Right cardiac atrium (tissue), 5 donors: ENCODE measurements at regions not wholly inside any gene's neighbourhood (a gene's known extent, or its start where the extent isn't known, plus 50 kb on each side); places are given as distances from the start of the nearest gene placed in this dataset.

Experiments
- ATAC-seq, 2 donors: fragments of 200-7000 bp; cut with Tn5 transposase; one replicate each; pipeline versions ENCODE4 v1.8.0 to v1.9.1; 2020; ENCODE audit warnings: moderate library complexity in 2 of 2, mild to moderate bottlenecking in 1 of 2
- DNase-seq, 3 donors: peaks; one replicate each; pipeline ENCODE4 v3.0.0-alpha.2; 2020
- H3K27ac ChIP-seq: one replicate; pipeline ENCODE4 v1.5.1; 2013; ENCODE audit warnings: mild to moderate bottlenecking, low read length, control low read depth, moderate library complexity
- H3K27me3 ChIP-seq: one replicate; pipeline ENCODE4 v1.6.1; 2013; ENCODE audit not compliant: control insufficient read depth, insufficient read depth
- H3K4me1 ChIP-seq: one replicate; pipeline ENCODE4 v1.6.1; 2013; ENCODE audit warnings: low read length; ENCODE audit not compliant: control insufficient read depth, insufficient read depth
- H3K4me3 ChIP-seq: one replicate; pipeline ENCODE4 v1.5.1; 2013; ENCODE audit warnings: low read length, control low read depth
- H3K9me3 ChIP-seq: one replicate; pipeline ENCODE4 v1.6.1; 2013; ENCODE audit warnings: low read length; ENCODE audit not compliant: control insufficient read depth
- WGBS: extraction: QIAGEN DNeasy Blood & Tissue Kit; methylation state at CpG from one replicate; pipeline ENCODE4 v1.1.7; 2013; 5-methylcytosine and 5-hydroxymethylcytosine counted together
- intact Hi-C, 4 donors: fragments of 100-400 bp; cut with DNase I; formaldehyde crosslinking; loops; one replicate each; pipeline versions ENCODE4 v1.11.0 to v1.14.0; 2022 to 2023
- donor health status: healthy with polysubstance abuse.
- donor health status: DM: no; HTN: yes; CAD: no.
- donor health status: DM: no; HTN: no; CAD: no.
- donor health status: DM: no; HTN: yes; CAD: no; lungs with severe emphysema.
- donor health status: DM: yes; HTN: yes; CAD: no.

DNA sequence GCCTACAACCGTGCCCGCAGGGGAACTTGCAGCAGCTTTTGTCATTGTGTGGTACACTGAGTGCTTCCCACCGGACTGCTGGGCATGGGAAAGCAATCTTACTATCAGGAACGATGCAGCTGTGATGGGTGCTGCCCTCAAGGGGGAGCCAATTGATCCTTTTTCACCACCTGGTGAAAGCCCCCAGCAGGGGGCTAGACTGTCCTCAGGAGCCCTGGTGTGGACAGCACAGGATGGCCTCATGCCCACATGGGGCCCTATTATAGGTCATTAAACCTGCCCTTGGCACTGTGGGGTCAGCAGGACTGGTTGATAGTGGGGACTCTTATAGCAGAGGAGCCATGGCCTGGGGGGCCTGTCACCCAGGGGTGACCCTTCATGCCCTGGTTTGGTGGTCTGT, 172.2 kb downstream of the GLI2 start:
- Histone ChIP-seq H3K27me3 (no peaks in the 10 kb centered on the region), H3K9me3 (no peaks in the 10 kb centered on the region), H3K27ac (no peak overlapping the region), H3K4me1 (peaks cover 6% of the 10 kb centered on the region), H3K4me3 (no peak overlapping the region)
- intact Hi-C loops = no loop called here
- ATAC-seq (no peak), DNase-seq (no peak)
- WGBS = 92% methylated on average over 4 of the region's 4 CpGs

DNA sequence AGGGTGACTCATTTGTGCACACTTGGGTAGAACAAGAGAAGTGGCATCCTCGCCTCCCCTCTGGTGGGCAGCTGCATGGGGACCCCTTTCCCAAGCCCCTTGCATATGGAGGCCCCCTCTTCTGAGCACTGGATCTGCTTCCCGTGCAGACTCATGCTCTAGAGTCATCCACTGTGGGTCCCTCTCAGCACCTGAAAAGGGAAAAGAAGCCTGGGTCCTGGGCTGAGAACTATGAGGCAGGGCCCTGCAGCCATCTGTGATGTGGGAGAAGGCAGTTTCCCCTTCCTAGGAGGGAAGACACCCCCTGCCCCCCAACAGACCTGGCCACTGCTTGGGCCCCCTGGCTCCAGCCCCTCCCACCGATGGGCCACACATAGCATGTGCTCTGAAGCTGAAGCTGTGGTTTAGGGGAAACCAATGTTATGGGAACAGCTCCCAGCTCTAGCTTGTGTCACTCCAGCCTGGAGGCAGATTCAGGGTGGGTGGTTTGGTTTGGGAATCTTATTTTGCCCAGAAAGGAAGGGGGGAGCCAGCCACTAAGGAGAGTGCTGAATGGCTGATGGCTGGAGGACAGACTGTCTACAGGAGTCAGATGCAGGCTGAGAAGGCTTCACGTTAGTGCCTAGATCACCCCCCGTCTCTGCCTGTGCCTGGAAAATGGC, 172.8 kb downstream of the GLI2 start:
- Histone ChIP-seq H3K27me3 (no peaks in the 10 kb centered on the region), H3K9me3 (no peaks in the 10 kb centered on the region), H3K4me1 (peaks cover 6% of the 10 kb centered on the region), H3K4me3 (no peak overlapping the region), H3K27ac (no peak overlapping the region)
- intact Hi-C loops = no loop called here
- DNase-seq (no peak), ATAC-seq (no peak)
- WGBS = 83% methylated on average over 5 of the region's 5 CpGs

DNA sequence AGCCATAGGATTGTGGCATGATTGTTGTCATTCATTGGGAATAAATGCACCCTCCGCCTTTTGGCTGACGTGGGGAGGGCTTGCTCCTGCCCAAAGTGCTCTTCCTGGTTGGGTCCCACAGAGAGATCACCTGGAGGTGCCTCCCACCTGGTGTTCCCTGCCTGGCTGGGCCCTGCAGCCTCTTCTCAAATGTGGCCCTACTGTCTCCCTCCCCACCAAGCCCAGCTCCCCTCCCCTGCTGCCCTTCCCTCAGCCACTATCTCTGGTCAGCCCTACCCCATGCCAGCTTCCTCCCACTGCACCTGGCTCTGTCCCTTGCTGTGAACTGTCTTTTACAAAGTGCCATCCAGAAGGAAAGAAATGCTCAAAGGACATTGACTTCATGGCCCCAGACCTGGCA, 173.4 kb downstream of the GLI2 start:
- Histone ChIP-seq H3K4me1 (peaks cover 13% of the 10 kb centered on the region), H3K9me3 (no peaks in the 10 kb centered on the region), H3K27ac (no peak overlapping the region), H3K27me3 (no peaks in the 10 kb centered on the region), H3K4me3 (no peak overlapping the region)
- intact Hi-C loops = no loop called here
- no peak for DNase-seq
- WGBS = 84% methylated on average over 2 of the region's 2 CpGs
- no peak for ATAC-seq

DNA sequence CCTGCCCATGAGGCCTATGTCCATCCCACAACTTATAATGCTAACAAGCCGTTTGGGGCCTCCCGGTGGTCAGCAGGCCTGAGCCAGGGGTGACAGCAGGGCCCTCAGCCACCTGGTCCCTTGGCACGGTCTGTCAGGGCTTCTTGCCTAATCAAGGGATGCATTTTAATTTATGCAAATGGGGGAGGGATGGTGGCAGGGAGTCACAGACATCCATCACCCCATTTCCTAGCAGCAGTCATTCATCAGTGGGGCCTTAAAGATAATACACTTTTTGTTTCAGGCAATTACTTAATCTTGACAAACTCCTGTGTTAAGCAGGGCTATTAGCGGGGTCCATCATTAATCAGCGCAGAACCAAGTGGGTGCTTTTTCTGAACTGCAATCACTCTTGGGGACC, 174.5 kb downstream of the GLI2 start:
- H3K4me1 ChIP-seq = peaks cover 14% of the 10 kb centered on the region
- DNase-seq = no peak
- ATAC-seq = no peak
- no peak overlapping the region for H3K4me3 ChIP-seq
- no peak overlapping the region for H3K27ac ChIP-seq
- intact Hi-C loops = no loop called here
- no peaks in the 10 kb centered on the region for H3K9me3 ChIP-seq
- no peaks in the 10 kb centered on the region for H3K27me3 ChIP-seq
- WGBS = 83% methylated on average over 5 of the region's 5 CpGs

DNA sequence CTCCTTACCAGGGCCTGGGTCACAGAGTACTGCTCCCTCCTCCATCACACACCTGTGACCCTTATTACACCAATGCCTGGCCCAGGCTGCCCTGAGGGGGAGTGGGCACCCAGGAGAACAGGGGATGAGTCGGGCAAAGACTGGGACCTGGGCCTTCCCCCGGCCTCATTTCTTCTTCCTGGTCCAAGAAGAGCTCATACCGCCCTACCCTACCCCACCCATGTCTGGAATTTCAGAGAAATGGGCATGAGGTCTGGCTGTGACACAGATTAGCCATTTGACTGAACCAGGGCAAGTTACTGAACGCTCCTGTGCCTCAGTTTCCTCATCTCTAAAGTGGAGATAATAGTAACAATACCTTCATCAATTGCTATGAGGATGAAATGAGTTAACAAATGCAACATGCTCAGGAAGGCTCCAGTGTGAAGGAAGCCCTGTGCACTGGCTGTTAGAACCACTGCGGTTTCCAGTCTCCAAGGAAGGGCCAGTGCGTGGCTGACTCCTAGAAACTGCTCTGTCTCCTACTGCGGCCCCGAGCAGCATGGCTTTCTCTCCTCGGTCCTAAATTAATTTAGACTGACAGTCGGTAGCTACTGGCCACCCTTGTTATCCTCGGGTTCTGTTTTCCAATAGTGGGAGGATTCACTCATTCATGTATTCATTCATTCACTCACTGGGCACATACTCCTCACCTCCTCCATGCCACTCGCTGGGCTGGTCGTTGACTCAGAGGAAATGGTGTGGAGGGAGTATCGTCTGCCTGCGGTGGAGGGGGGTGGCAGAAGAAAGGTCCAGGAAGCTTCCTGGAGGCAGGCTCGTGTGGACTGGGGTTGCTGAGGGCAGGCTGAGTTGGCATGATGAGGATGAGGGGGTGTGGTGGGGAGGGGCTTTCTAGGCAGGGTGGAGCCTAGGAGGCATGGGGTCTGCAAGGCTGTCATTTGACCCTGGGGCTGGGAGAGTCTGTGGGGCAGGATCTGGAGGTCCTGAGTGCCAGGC, 175.6 kb downstream of the GLI2 start:
- H3K9me3 ChIP-seq = no peaks in the 10 kb centered on the region
- DNase-seq (peak in 1 of 3 donors; percentile 50), ATAC-seq (no peak)
- H3K4me3 ChIP-seq = no peak overlapping the region
- intact Hi-C loops = no loop called here
- H3K27me3 ChIP-seq = no peaks in the 10 kb centered on the region
- H3K4me1 ChIP-seq = peaks cover 22% of the 10 kb centered on the region
- H3K27ac ChIP-seq = peak overlapping the region; percentile 63
- 73% methylated on average over 16 of the region's 16 CpGs for WGBS

DNA sequence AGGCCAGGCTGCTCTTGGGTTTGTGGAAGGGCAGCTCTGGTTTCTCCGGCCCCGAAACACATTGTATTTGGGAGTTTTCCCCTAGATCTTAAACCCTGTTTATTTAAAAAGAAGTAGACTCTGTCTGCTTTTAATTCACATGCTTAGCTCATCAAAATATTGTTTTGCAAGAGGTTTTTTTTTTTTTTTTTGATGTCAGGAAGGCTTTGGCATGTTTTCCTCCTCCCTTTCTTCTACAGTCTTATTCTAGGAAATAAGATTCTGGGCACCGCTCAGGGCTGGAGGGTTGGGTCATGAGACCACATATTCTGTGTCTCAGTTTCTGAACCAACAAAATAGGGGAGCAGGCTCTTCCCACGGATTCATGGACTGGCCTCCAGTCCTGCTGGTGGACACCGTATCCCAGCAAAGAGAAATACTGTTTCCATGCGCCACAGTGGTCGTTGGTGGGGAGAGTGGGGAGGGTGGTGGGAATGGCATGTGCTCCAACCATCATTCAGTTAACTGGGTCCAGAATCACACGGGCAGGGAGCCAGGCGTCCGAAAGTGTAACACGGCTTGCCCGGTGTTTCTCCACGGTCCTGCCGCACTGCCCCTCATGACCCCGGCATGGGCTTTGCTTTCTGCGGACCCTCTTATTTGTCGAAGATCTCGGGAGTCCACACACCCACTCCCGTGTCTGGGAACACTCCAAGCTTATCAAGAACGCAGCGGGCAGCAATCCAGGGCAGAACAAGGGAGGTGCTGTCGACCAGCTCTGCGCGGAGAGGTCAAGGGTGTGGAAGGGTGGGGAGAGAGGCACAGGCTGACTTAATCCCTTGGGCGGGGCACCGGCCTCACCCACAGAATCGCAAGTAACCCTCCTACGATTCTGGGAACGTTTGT, 176.7 kb downstream of the GLI2 start:
- Histone ChIP-seq H3K4me1 (peaks cover 24% of the 10 kb centered on the region), H3K9me3 (no peaks in the 10 kb centered on the region), H3K27me3 (no peaks in the 10 kb centered on the region), H3K27ac (peak overlapping the region; percentile 82), H3K4me3 (no peak overlapping the region)
- 29% methylated on average over 29 of the region's 29 CpGs for WGBS
- ATAC-seq (peak; percentile 69 to 78), DNase-seq (peak; percentile 90 to 94 (median 91))
- intact Hi-C loops = no loop called here

DNA sequence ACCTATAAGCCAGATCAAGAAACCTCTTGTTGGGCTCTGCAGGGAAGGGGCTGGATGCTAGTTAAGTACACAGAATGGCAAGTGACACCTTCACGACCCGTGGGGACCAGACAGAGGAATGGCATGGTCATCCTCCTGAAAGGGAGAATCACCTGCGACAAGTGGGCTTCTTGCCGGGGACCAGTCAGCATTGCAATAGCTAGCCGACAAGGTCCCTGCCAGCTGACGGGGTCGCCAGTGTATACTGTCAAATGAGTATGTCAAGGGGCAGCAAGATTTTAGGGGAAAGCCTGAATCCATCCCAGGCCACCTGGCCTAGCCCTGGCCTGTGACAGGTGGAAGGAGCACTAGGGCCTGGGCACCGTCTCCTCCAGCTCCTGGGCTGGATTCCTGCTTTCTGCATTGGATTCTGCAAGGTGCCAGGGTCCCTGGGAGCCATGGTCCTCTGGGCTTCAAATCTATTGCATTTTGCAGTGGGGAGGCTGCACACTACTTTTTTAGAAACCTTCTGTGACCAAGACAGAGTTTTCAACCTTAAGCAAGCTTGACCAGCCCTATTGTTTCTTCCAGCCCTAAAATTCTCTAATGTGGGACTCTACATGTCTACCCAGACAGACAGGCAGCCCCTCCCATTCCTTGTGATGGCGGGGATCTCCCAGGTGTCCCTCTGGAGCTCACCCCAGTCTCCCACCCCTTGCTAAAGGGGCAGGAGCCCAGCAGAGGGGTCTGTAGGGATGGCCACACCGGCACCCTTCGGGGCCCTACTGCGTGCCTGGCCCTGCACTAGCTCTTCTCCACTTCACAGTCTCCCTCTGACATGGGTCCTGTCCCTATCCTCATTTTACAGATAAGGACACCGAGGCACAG, 178.5 kb downstream of the GLI2 start:
- no peaks in the 10 kb centered on the region for H3K9me3 ChIP-seq
- intact Hi-C loops = no loop called here
- H3K4me1 ChIP-seq = peaks cover 24% of the 10 kb centered on the region
- peak overlapping the region; percentile 61 for H3K27ac ChIP-seq
- no peaks in the 10 kb centered on the region for H3K27me3 ChIP-seq
- no peak for ATAC-seq
- 84% methylated on average over 13 of the region's 13 CpGs for WGBS
- no peak overlapping the region for H3K4me3 ChIP-seq
- peak in 2 of 3 donors; percentile 31 to 65 for DNase-seq

DNA sequence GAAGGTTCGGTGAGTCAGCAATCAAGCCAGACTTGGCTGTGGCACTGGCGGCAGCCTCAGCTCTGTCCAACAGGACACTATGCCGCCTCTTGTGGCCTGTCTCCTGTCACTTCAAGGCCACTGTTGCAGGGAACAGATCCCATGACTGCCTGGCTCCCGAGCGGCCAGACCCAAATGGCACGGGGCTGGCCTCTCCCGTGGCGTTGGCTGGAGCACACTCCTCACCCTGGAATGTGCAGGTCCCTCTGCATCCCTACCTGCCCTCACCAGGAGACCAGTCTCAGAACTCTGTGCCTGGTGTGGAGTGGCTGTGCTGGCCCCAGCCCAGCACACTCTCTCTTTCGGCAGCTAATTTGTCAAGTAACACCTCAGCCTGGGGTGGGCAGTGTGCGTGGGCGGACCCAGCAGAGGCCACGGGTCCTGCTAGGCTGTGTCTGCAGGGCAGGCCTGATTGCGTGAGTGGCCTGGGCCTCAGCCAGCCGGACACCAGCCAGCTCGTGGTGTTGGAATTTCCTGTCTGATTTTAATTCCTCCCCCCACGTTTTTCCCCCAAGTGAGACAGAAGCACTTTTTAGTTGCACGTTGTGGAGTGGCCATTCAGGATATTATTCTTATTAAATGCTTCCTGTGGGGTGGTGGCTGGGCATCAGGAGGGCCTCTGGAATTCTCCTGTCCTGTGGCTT, 179.3 kb downstream of the GLI2 start:
- Histone ChIP-seq H3K9me3 (no peaks in the 10 kb centered on the region), H3K27ac (peak overlapping the region; percentile 61), H3K4me1 (peaks cover 29% of the 10 kb centered on the region), H3K4me3 (no peak overlapping the region), H3K27me3 (no peaks in the 10 kb centered on the region)
- DNase-seq (peak; percentile 91 to 97 (median 96)), ATAC-seq (peak; percentile 84 to 86)
- 15% methylated on average over 17 of the region's 17 CpGs for WGBS
- intact Hi-C loops = no loop called here

DNA sequence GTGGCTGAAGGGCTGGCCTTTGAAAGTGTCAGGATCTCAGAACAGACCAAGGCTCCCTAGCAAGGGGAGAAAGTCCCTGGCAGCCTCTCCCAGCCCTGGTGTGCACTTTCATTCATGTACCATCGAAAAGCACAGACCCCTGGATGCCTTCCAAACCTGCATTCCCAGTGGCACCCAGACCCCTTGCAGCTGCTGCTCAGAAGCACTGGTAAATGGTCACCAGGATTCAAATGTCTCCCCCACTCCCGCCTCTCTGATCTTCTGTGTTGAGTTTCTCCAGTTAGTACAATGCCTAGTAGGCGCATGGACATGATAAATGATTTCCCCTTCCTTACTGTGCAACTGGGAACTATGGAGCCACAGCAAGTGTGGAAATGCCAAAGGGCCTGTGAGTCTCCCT, 180.0 kb downstream of the GLI2 start:
- Histone ChIP-seq H3K9me3 (no peaks in the 10 kb centered on the region), H3K27me3 (no peaks in the 10 kb centered on the region), H3K27ac (peak overlapping the region; percentile 59), H3K4me1 (peaks cover 31% of the 10 kb centered on the region), H3K4me3 (no peak overlapping the region)
- intact Hi-C loops = no loop called here
- ATAC-seq (no peak), DNase-seq (peak in 1 of 3 donors; percentile 42)
- 67% methylated on average over 3 of the region's 3 CpGs for WGBS

DNA sequence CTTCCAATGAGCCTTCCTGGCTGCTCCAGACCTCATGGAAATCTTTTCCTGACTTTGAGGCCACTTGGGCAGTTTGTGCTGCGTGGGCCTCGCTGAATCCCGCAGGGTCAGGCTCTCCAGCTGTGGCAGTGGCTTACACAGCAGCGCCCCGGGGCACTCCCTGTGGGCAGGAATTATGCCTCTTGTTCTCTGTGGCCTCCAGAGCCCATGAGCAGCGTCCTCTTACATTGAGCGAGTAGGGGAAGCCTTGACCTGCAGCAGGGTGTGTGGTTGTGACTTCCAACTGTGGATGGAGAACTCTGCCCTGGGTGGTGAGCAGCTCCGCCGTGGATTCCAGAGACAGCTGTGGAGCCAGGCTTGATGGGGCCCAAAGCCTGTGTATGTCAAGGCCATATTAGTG, 180.8 kb downstream of the GLI2 start:
- H3K27ac ChIP-seq = no peak overlapping the region
- H3K4me3 ChIP-seq = no peak overlapping the region
- no peak for ATAC-seq
- H3K9me3 ChIP-seq = no peaks in the 10 kb centered on the region
- H3K27me3 ChIP-seq = no peaks in the 10 kb centered on the region
- WGBS = 94% methylated on average over 9 of the region's 9 CpGs
- peaks cover 34% of the 10 kb centered on the region for H3K4me1 ChIP-seq
- intact Hi-C loops = no loop called here
- peak in 1 of 3 donors; percentile 52 for DNase-seq
